ENCODE measurements at regions not wholly inside any gene's neighbourhood (a gene's known extent, or its start where the extent isn't known, plus 50 kb on each side); places are given as distances from the start of the nearest gene placed in this dataset.

GRCh38 chr22:23388517-23388890 lies 191.6 kb downstream of the IGLL1 start:
- TF ChIP-seq CEBPB (IDR thresholded peaks at IDR 0.05; ENCODE audit: low read depth) (no peak), CTCF (IDR thresholded peaks at IDR 0.05 in 2 of 3, conservative IDR thresholded peaks at IDR 0.05 in 1 of 3; ENCODE audit: borderline replicate concordance in 1 of 3, insufficient read depth in 1 of 3, low read depth in 2 of 3, low read length in 2 of 3) (no peak), EZH2phosphoT487 (IDR thresholded peaks at IDR 0.05; ENCODE audit: borderline replicate concordance) (no peak), POLR2A (IDR thresholded peaks at IDR 0.05; ENCODE audit: borderline replicate concordance, extremely low read depth, insufficient read depth, insufficient read length) (no peak), SP1 (IDR thresholded peaks at IDR 0.05; ENCODE audit: low read depth) (no peak), POLR2AphosphoS5 (IDR thresholded peaks at IDR 0.05; ENCODE audit: low read depth, low read length) (no peak), SRF (IDR thresholded peaks at IDR 0.05; ENCODE audit: low read depth) (no peak), EZH2 (IDR thresholded peaks at IDR 0.05) (no peak)
- TF ChIP-seq, protein P1, sequence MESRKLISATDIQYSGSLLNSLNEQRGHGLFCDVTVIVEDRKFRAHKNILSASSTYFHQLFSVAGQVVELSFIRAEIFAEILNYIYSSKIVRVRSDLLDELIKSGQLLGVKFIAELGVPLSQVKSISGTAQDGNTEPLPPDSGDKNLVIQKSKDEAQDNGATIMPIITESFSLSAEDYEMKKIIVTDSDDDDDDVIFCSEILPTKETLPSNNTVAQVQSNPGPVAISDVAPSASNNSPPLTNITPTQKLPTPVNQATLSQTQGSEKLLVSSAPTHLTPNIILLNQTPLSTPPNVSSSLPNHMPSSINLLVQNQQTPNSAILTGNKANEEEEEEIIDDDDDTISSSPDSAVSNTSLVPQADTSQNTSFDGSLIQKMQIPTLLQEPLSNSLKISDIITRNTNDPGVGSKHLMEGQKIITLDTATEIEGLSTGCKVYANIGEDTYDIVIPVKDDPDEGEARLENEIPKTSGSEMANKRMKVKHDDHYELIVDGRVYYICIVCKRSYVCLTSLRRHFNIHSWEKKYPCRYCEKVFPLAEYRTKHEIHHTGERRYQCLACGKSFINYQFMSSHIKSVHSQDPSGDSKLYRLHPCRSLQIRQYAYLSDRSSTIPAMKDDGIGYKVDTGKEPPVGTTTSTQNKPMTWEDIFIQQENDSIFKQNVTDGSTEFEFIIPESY (IDR thresholded peaks at IDR 0.05; ENCODE audit: extremely low read depth, insufficient replicate concordance, low read length) = no peak
